Central memory CD8-positive, alpha-beta T cell (primary cell): ENCODE measurements at regions not wholly inside any gene's neighbourhood (a gene's known extent, or its start where the extent isn't known, plus 50 kb on each side); places are given as distances from the start of the nearest gene placed in this dataset.

Experiments used
- ATAC-seq: fragments of 150-1000 bp; cut with Tn5 transposase; replicated peaks from 2 replicates; pipeline ENCODE4 v1.10.0; 2022; ENCODE audit warnings: mild to moderate bottlenecking, moderate FRiP score, moderate number of reproducible peaks; ENCODE audit not compliant: poor library complexity, severe bottlenecking; ENCODE audit errors: extremely low read depth
- DNase-seq, 2 donors: peaks; one replicate each; pipeline ENCODE4 v3.0.0; 2021; ENCODE audit warnings: low spot score in 2 of 2
- H3K27ac Mint-ChIP-seq: one replicate; pipeline ENCODE4 v1.8.0; 2022; ENCODE audit warnings: low read depth, mild to moderate bottlenecking, moderate library complexity, mixed read lengths
- H3K27me3 Mint-ChIP-seq: one replicate; pipeline ENCODE4 v1.8.0; 2022; ENCODE audit warnings: mixed read lengths
- H3K36me3 Mint-ChIP-seq: one replicate; pipeline ENCODE4 v1.8.0; 2022; ENCODE audit warnings: mild to moderate bottlenecking, moderate library complexity, mixed read lengths; ENCODE audit not compliant: insufficient read depth
- H3K4me1 Mint-ChIP-seq: one replicate; pipeline ENCODE4 v1.8.0; 2022; ENCODE audit warnings: mixed read lengths
- H3K4me3 Mint-ChIP-seq: one replicate; pipeline ENCODE4 v1.8.0; 2022; ENCODE audit warnings: mild to moderate bottlenecking, moderate library complexity, mixed read lengths
- H3K9me3 Mint-ChIP-seq: one replicate; pipeline ENCODE4 v1.8.0; 2022; ENCODE audit warnings: mixed read lengths

DNA sequence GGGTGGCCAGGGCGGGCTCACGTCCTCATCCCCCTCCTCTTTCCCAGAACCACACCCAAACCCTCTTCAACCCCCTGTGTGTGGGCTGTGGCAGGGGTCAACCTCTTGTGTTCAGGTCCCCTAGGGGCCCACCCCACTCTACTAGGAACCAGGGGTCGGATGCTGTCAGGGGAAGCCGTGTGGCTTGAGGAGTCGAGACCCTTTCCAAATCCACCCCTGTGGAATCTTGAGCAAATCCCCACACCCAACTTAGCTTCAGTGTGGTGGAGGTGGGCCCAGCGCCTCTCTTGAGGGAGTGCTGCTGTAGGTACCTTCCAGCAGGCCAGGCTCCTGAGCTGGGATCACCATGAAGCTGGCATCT is 121.5 kb downstream of the MRM1 start:
- Mint-ChIP-seq H3K4me3 (peak overlapping the region; percentile 79), H3K9me3 (no peaks in the 10 kb centered on the region), H3K36me3 (peaks cover 1% of the 10 kb centered on the region), H3K27ac (peak overlapping the region; percentile 79), H3K27me3 (peaks cover 10% of the 10 kb centered on the region), H3K4me1 (peaks cover 55% of the 10 kb centered on the region)
- no peak for ATAC-seq
- no peak for DNase-seq

DNA sequence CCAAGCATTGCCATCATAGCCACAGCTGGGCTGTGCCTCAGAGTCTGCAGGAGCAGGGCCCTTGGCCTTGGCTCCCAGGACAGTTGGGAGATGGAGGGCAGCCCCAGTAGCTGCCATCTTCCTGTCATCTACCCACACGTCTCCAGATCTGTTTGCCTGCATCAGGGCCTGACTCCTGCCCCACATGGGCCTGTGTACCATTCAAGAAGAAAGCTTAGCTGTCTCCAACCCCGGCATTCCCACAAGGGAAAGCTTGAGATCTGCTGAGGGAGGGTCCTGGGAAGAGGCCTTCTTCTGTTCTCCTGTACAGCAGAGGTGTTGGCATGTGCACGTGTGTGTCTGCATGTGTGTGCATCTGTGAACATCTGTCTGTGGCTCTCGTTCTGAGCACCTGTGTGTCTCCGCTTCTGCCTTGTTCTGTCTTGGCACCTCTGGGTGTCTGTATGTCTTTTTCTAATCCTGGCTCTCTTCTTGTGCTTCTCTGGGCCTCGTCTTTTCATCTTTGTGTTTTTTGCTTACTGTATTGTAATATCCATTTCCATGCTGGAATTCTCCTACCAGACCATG is 122.2 kb downstream of the MRM1 start:
- Mint-ChIP-seq H3K4me1 (peaks cover 59% of the 10 kb centered on the region), H3K27ac (peak overlapping the region; percentile 23), H3K9me3 (no peaks in the 10 kb centered on the region), H3K36me3 (peaks cover 1% of the 10 kb centered on the region), H3K4me3 (peak overlapping the region; percentile 79), H3K27me3 (peaks cover 7% of the 10 kb centered on the region)
- DNase-seq (no peak), ATAC-seq (no peak)

DNA sequence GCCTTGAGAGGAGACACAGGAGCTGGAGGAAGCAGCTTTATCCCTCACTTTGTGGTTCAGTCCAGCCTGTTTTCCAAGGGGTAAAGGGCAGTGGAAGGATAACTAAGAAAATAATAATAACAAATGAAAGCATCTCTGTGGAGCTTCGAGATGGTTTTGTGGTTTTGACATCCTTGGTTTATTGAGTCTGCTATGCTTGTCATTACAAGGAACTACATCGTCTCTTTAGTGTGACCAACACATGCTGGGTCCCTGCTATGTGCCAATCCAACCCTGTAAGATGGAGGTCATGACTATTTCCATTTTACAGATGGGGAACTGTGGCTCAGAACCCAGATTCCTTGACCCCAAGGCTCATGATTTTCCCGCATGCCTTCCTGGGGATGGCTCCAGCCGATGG is 124.8 kb downstream of the MRM1 start:
- H3K36me3 Mint-ChIP-seq, result peaks cover 1% of the 10 kb centered on the region
- H3K9me3 Mint-ChIP-seq, result no peaks in the 10 kb centered on the region
- ATAC-seq (peak; percentile 31), DNase-seq (no peak)
- peaks cover 31% of the 10 kb centered on the region for H3K27me3 Mint-ChIP-seq
- peaks cover 60% of the 10 kb centered on the region for H3K4me1 Mint-ChIP-seq
- H3K4me3 Mint-ChIP-seq, result peak overlapping the region; percentile 23
- H3K27ac Mint-ChIP-seq, result peak overlapping the region; percentile 42

DNA sequence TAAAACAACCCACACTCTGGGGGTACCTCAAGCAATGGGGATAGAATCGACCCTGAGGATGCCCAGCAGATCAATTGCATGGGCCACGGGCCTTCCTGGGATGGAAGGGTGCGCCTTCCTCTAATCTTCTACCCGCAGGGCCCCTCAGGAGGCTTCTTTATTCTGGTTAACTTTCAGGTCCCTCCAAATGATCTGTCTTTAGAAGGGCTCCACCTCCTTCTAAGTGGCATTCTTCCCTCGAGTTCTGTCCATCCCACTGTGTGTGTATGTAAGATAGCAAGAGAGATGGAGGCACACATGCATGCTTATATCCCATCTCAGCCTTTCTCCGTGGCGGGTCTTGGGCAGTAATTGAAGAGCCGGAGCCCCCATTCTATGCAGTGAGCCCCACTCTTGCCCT is 125.7 kb downstream of the MRM1 start:
- peaks cover 51% of the 10 kb centered on the region for H3K4me1 Mint-ChIP-seq
- H3K27me3 Mint-ChIP-seq, result peaks cover 39% of the 10 kb centered on the region
- no peaks in the 10 kb centered on the region for H3K9me3 Mint-ChIP-seq
- DNase-seq (no peak), ATAC-seq (no peak)
- H3K4me3 Mint-ChIP-seq, result no peak overlapping the region
- peak overlapping the region; percentile 42 for H3K27ac Mint-ChIP-seq
- H3K36me3 Mint-ChIP-seq, result peaks cover 4% of the 10 kb centered on the region

DNA sequence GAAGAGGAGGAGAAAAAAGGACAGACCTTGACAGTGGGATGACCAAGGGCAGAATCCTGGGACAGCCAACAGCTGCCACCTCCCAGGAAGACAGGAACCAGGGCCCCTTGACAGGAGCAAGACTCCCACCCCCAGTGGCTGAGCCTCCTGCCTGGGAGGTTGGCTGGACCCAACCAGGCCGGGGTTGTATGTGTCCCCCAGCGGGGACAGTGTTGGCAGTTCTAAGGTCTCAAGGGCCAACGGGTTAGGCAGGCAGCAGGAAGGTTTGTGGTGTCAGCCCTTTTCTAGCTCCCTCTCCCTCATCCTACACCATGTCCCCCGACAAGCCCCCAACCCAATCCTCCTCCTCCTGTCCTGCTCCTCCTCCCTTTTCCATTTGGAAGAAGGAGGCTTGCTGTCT is 126.2 kb downstream of the MRM1 start:
- no peak for ATAC-seq
- H3K9me3 Mint-ChIP-seq, result no peaks in the 10 kb centered on the region
- H3K4me3 Mint-ChIP-seq, result no peak overlapping the region
- peaks cover 4% of the 10 kb centered on the region for H3K36me3 Mint-ChIP-seq
- H3K4me1 Mint-ChIP-seq, result peaks cover 46% of the 10 kb centered on the region
- DNase-seq, result no peak
- no peak overlapping the region for H3K27ac Mint-ChIP-seq
- H3K27me3 Mint-ChIP-seq, result peaks cover 44% of the 10 kb centered on the region

DNA sequence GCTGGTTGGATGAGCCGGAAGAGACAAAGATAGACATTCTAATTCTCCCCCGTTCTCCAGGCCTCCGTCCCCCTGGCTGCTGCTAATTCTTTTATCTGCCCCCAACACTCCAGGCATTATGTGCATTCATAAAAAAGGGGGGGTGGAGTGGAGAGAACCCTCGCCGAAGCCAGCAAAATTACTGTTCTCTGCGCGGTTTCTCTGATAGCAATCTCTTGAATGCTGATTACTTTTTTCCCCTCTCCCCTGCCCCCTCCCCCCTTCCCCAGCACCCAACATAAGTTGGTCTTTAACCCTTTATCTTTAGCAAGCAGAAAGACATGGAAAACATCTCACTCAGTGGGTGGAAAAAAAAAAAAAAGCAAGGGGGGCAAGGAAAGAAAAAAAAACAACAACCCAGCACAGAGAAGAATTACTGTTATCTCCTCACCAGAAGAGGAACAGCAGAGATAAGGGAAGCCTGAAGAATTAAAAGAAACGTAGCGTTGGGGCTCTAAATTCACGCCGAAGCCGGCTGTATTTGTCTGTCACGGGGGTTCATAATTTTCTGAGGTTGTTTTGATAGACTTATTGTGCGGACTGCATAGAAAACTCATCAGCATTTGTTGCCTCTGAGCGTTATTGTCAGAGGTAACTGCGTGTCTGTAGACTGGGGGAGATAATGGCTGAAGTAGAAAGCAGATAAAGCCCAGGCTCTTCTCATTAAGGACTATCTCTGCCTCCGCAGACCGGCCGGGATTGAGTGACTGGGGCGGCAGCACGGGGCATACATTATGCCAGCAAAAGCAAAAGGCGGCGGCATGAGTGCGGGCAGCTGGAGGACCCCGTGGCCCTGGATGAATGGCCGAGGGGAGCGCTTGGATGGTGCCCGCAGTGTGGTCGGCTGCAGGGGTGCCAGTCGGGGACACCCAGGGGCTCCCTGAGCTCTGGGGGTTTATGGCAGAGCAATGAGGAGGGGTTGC is 126.9 kb downstream of the MRM1 start:
- ATAC-seq (no peak), DNase-seq (no peak)
- peaks cover 4% of the 10 kb centered on the region for H3K36me3 Mint-ChIP-seq
- peaks cover 50% of the 10 kb centered on the region for H3K27me3 Mint-ChIP-seq
- no peaks in the 10 kb centered on the region for H3K9me3 Mint-ChIP-seq
- no peak overlapping the region for H3K27ac Mint-ChIP-seq
- H3K4me1 Mint-ChIP-seq, result peaks cover 40% of the 10 kb centered on the region
- H3K4me3 Mint-ChIP-seq, result peak overlapping the region; percentile 27

DNA sequence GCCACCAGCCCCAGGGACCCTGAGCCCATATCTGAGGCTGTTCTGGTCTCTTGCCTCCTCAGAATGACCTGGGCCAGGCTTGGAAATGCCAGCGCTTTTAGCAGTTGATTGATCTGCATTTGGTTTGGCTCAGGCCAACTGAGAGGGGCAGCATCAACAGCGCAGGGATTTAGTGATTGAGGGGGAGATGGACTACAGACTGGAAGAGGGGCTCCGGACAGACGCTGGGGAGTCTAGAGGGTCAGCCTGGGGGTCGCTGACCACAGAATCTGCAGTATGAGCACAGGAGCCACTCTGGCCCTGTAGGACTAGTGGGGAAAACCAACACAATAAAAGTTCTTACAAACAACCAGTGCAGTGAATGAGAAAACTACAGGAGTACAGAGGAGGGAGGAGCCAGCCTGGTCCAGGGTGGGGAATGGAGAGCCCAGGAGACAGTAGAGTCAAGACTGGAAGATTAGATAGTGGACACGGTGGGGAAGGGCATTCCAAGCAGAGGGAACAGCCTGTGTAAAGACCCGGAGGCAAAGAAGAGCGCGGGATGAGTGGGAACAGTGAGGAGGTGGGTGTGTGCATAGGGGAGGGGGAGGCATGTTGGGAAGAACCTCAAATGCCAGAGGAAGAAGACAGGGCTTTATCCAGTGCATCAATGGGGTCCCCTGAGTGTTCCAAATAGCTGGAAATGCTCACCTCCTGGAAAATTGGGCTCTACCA is 128.9 kb downstream of the MRM1 start:
- Mint-ChIP-seq H3K9me3 (no peaks in the 10 kb centered on the region), H3K27me3 (peaks cover 55% of the 10 kb centered on the region), H3K4me1 (peaks cover 27% of the 10 kb centered on the region), H3K27ac (no peak overlapping the region), H3K36me3 (peaks cover 4% of the 10 kb centered on the region), H3K4me3 (no peak overlapping the region)
- DNase-seq, result no peak
- no peak for ATAC-seq

DNA sequence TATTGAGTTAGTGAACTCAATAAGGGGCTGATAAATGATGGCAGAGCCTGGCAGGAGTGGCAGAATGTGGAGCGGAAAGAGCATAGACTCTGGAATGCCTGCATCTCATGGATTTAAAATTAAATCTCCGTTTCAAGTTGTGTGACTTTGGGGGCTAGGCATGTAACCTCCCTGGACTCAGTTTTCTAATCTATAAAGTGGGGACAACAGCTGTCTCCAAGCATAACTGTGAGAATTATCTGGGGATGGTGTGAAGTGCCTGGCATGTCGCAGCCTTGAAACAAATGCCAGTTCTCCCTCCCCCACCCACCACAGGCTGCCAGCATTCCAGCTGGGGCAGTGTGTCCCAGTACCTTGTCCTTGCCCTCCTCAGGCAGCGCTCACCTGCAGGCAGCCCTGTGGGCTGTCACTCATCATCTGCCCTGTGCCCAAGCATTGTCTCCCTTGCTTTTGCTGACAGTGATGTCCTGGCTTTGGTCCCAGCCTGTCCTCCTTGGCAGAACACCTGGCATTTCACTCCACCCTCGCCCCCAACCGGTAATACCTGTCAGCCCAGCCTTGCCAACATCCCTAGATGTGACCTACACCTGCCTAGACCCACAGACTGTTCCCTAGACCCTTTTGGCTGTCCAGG is 129.6 kb downstream of the MRM1 start:
- H3K4me3 Mint-ChIP-seq, result no peak overlapping the region
- no peaks in the 10 kb centered on the region for H3K9me3 Mint-ChIP-seq
- peaks cover 62% of the 10 kb centered on the region for H3K27me3 Mint-ChIP-seq
- peaks cover 4% of the 10 kb centered on the region for H3K36me3 Mint-ChIP-seq
- peaks cover 19% of the 10 kb centered on the region for H3K4me1 Mint-ChIP-seq
- no peak overlapping the region for H3K27ac Mint-ChIP-seq
- DNase-seq (no peak), ATAC-seq (no peak)

DNA sequence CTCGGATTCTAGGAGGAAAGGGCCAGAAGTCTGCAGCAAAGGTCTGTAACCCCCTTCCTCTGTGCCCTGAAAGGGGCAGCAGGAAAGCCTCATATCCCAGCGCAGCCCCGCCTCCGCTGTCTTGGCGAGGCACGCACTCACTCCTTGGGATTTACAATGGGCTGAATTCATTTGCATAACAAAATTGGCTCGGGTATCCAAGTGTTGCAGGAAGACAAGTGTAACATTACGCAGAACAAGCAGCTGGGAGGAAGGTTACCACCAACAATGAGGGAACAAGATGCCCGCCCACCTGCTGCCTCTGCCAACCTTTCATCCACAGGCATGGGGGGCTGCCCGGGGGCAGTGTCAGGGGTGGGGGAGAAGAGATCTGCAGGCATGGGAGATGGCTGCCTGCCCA is 130.4 kb downstream of the MRM1 start:
- no peak for ATAC-seq
- Mint-ChIP-seq H3K4me1 (peaks cover 11% of the 10 kb centered on the region), H3K27ac (no peak overlapping the region), H3K9me3 (no peaks in the 10 kb centered on the region), H3K4me3 (no peak overlapping the region), H3K36me3 (peaks cover 4% of the 10 kb centered on the region), H3K27me3 (peaks cover 69% of the 10 kb centered on the region)
- no peak for DNase-seq

DNA sequence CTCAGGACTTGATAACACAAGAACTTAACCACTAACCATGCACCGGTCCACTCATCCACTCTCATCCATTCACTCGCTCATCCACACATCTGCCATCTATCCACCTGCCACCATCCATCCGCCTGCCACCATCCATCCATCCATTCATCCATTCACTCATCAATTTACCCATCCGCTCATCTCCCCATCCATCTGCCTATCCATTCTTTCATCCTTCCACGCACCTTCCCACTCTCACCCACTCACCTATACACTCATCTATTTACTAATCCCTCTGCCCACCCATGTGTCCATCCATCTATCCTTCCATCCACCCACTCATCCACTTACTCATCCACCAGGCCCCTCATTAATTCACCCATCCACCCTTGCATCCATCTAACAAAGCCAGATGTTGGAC is 131.0 kb downstream of the MRM1 start:
- Mint-ChIP-seq H3K27me3 (peaks cover 69% of the 10 kb centered on the region), H3K27ac (no peak overlapping the region), H3K4me1 (peaks cover 6% of the 10 kb centered on the region), H3K4me3 (no peak overlapping the region), H3K9me3 (no peaks in the 10 kb centered on the region), H3K36me3 (peaks cover 3% of the 10 kb centered on the region)
- no peak for DNase-seq
- no peak for ATAC-seq

DNA sequence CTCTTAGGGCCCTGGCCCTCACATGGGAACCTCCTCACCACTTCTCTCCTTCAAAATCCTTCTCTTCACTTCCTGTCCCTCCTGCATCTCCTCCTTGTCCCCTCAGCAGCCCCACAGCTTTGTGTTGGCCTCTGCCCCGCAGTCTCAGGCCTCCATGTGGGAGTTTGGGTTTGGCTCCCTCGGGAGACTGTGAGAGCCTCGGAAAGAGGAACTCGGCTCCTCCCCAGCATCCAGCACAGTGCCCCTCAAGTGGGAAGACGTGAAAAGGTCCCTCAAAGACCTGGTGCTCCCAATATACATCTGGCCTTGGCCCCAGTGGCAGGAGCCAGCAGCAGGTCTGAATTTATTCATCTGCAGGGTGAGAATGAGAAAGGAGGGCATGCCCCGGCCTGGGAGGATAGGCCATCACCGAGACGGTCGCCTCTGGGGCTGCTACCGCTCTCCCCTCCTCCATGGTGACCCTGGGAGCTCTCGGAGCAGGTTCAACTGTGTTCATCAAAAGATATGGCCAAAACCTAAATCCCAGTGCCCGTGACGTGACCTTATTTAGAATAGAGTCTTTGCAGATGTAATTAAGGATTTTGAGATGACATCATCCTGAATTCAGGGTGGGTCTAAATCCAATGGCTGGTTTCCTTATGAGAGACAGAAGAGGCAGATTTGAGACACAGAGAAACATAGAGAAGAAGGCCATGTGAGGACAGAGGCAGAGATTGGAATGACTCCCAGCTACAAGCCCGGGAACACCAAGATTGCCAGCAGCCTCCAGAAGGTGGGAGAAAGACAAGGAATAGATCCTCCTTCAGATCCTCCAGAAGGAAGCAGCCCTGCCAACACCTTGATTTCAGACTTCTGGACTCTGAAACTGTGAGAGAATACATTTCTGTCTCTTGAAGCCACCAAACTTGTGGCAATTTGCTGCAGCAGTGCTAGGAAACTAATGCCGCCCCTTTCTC is 135.1 kb downstream of the MRM1 start:
- ATAC-seq, result no peak
- H3K4me1 Mint-ChIP-seq, result no peaks in the 10 kb centered on the region
- no peak overlapping the region for H3K4me3 Mint-ChIP-seq
- H3K9me3 Mint-ChIP-seq, result no peaks in the 10 kb centered on the region
- H3K36me3 Mint-ChIP-seq, result no peaks in the 10 kb centered on the region
- H3K27ac Mint-ChIP-seq, result no peak overlapping the region
- peaks cover 36% of the 10 kb centered on the region for H3K27me3 Mint-ChIP-seq
- no peak for DNase-seq

DNA sequence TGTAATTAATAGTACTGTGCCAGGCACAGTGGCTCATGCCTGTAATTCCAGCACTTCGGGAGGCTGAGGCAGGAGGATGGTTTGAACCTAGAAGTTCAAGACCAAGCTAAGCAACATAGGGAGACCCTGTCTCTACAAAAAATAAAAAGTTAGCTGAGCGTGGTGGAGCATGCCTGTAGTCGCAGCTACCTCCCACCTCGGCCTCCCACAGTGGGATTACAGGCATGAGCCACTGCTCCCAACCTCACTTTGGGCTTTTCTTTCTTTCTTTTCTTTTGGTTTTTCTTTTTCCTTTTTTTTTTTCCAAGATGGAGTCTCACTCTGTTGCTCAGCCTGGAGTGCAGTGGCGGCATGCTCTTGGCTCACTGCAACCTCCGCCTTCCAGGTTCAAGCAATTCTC is 137.8 kb downstream of the MRM1 start:
- H3K27ac Mint-ChIP-seq, result no peak overlapping the region
- H3K36me3 Mint-ChIP-seq, result no peaks in the 10 kb centered on the region

More for the DNA sequence above, 137.8 kb downstream of the MRM1 start:
- peaks cover 19% of the 10 kb centered on the region for H3K27me3 Mint-ChIP-seq
- ATAC-seq (no peak), DNase-seq (no peak)
- no peaks in the 10 kb centered on the region for H3K9me3 Mint-ChIP-seq
- H3K4me1 Mint-ChIP-seq, result no peaks in the 10 kb centered on the region
- H3K4me3 Mint-ChIP-seq, result no peak overlapping the region
